DND-41 (cell line): ENCODE measurements at regions not wholly inside any gene's neighbourhood (a gene's known extent, or its start where the extent isn't known, plus 50 kb on each side); places are given as distances from the start of the nearest gene placed in this dataset.

Source experiments
- EZH2 ChIP-seq: IDR thresholded peaks from 3 replicates; pipeline ENCODE4 v1.6.1; 2012; ENCODE audit warnings: borderline replicate concordance, low read depth, mild to moderate bottlenecking, moderate library complexity, low read length, inconsistent platforms; ENCODE audit not compliant: severe bottlenecking
- TF ChIP-seq, protein P1 (sequence below): IDR thresholded peaks from 2 replicates; pipeline ENCODE4 v1.5.1; 2012; ENCODE audit warnings: borderline replicate concordance, low read length, moderate library complexity, mild to moderate bottlenecking; ENCODE audit not compliant: poor library complexity, severe bottlenecking; ENCODE audit errors: extremely low read depth

DNA sequence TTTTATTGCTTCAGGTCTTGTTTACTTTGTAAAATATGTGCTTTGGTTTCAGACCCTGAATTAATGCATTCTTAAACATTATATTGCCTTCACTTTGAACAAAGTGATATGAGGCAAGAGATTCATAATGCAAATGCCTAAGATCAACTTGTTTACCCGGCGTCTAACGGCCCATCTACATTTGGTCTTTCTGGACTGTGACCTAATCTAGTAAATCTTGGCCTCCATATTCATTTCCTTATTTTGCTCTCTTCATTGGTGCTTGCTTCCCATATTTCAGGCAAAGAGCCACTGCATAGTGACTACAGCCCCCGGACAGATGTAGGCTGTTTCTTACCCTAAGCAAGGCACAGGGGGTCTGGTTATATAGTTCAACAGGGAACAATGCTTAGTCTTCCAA lies 53.0 kb upstream of the SLC39A10 start:
- TF ChIP-seq, protein P1, sequence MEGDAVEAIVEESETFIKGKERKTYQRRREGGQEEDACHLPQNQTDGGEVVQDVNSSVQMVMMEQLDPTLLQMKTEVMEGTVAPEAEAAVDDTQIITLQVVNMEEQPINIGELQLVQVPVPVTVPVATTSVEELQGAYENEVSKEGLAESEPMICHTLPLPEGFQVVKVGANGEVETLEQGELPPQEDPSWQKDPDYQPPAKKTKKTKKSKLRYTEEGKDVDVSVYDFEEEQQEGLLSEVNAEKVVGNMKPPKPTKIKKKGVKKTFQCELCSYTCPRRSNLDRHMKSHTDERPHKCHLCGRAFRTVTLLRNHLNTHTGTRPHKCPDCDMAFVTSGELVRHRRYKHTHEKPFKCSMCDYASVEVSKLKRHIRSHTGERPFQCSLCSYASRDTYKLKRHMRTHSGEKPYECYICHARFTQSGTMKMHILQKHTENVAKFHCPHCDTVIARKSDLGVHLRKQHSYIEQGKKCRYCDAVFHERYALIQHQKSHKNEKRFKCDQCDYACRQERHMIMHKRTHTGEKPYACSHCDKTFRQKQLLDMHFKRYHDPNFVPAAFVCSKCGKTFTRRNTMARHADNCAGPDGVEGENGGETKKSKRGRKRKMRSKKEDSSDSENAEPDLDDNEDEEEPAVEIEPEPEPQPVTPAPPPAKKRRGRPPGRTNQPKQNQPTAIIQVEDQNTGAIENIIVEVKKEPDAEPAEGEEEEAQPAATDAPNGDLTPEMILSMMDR, result no peak
- TF ChIP-seq EZH2, result no peak
